GM18519 (cell line): ENCODE measurements at regions not wholly inside any gene's neighbourhood (a gene's known extent, or its start where the extent isn't known, plus 50 kb on each side); places are given as distances from the start of the nearest gene placed in this dataset.
"Not testable (repeated sequence)": the region's sequence is repeated elsewhere in the genome, so short reads cannot be mapped to it uniquely, and the experiment has no call there.

Experiments used
- ATAC-seq: cut with Tn5 transposase; IDR thresholded peaks from one replicate; pipeline ENCODE4 v1.9.1; 2021; ENCODE audit warnings: mild to moderate bottlenecking, moderate library complexity; ENCODE audit not compliant: unreplicated experiment, low FRiP score

DNA sequence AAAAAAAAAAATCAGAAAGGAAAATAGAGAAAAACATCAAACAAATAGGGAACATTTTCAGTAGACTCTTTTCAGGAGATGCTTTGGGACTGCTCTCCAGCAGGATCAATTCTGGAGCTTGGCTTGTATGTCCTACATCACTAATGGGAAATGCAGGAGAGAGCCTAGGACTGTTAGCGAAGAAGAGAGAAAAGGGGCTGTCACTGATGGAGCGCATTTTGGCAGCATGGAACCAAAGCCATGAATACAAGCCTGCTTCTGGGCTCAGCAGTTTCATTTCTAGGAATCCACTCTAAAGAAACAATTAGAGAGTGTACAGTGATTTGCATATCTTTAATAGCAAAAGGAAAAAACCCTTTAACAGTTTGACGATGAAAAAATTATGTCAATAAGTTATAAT is 203.9 kb downstream of the NUFIP1 start:
- ATAC-seq, result no peak

DNA sequence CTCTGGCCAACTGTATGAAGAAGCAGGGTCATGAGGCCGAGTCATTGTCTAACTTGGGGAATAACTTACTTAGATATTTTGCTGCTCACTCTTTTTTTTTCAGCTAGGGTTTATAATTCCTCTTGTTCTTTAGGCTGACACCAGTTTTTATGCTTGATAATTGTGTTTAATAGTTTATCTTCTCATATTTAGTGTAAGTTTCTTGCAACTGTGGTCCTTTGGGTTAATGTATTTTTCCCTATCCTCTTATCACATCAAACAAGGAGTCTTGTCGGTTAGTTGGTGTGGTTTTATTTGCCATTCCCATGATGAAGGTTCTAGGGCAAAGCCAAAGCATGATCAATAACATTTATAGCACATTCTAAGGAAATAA is 204.6 kb downstream of the NUFIP1 start:
- no peak for ATAC-seq

DNA sequence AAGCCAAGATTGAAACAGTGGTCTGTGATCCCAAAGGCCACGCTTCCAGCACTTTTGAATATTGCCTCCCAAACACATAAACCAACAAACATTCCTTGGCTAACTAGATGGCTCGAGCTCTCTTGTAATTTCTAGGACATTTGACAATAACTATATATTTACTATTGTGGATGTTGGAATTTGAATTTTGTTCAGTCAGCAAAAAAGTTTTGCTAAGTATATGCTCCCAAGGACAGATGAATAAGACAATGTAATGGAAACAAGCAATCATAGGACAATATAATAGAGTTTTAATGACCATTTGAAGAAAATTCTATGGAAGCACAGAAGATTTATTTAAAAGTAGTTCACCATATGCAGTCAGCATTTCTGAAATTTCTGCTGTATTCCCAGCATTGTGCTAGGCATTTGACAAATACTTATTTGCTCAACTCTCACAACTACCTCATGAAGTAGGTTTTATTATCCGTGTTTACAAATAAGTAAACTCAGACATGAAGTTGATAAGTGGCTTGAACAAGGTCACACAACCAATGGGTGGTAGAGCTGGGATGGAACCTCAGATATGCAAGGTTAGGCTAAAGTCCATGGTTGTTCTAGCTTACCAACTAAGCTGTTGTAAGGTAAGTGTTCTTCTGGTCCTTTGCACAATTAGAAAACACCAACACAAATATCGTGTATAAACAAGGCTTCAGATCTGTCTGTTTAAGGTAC is 205.1 kb downstream of the NUFIP1 start:
- ATAC-seq, result no peak

DNA sequence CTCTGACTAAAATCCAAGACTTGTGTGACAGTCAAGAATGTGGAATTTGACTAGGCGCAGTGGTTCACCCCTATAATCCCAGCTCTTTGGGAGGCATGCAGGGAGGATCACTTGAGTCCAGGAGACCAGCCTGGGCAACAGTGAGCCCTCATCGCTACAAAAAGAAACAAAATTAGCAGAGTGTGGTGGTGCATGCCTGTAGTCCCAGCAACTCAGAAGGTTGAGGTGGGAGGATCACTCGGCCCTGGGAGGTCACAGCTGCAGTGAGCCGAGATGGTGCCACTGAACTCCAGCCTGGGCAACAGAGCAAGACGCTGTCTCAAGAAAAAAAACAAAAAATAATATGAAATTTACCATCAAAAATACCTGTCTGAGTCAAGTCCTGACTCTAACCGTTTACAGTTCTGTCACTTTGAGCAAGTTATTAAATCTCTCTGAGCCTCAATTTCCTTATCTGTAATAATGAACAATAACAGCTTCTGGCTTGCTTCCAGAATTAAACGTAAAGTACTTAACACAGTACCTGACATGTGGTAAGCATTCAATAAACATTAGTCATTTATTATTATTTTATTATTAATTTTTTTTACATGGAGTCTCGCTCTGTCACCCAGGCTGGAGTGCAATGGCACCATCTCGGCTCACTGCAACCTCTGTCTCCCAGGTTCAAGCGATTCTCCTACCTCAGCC is 204.6 kb upstream of the TSC22D1 start:
- no peak for ATAC-seq

DNA sequence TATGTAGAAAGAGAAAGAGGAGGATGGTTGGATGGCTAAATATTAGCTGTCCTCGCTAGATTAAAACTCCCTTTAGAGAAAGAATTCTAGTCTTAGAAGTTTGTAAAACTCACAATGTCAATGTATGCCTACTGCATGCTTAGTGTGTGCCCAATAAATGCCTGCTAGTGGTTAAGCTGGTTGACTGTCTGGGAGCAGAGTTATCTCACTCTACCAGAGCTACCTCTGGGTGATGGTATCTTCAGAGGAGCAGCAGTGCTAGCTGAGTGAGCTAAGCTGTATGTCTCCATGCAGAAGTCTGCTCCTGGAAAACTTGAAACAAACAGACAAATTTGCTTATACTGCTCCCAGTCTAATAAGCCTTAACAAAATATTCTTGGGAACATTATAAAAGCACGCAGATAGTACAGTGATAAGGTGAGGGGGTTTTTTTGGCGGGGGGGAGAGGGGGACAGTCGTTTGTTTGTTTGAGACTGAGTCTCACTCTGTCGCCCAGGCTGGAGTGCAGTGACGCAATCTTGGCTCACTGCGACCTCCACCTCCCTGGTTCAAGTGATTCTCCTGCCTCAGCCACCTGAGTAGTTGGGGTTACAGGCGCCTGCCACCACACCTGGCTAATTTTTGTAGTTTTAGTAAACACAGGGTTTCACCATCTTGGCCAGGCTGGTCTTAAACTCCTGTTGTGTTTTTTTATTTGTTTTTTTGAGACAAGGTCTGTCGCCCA is 202.8 kb upstream of the TSC22D1 start:
- ATAC-seq, result no peak

DNA sequence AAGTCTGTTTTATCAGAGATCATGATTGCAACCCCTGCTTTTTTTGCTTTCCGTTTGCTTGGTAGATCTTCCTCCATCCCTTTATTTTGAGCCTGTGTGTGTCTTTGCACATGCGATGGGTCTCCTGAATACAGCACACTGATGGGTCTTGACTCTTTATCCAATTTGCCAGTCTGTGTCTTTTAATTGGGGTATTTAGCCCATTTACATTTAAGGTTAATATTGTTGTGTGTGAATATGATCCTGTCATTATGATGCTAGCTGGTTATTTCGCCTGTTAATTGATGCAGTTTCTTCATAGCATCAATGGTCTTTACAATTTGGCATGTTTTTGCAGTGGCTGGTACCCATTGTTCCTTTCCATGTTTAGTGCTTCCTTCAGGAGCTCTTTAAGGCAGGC is 199.2 kb upstream of the TSC22D1 start:
- not testable (repeated sequence) for ATAC-seq

DNA sequence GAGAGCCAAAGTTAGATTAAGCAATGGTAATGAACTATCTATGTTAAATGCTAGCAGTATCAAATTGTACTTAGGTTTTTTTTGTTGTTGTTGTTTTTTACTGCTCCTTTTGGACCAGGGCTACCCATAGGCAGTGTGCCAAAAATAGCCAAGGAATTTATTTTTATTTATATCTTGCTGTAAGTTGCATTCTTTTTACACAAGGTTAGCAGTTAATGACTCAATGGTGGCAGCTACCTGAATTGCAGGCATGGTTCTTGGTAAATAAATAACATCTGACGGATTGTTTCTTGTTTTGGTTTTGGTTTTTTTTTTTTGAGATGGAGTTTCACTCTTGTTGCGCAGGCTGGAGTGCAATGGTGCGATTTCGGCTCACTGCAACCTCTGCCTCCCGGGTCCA is 194.8 kb upstream of the TSC22D1 start:
- no peak for ATAC-seq

DNA sequence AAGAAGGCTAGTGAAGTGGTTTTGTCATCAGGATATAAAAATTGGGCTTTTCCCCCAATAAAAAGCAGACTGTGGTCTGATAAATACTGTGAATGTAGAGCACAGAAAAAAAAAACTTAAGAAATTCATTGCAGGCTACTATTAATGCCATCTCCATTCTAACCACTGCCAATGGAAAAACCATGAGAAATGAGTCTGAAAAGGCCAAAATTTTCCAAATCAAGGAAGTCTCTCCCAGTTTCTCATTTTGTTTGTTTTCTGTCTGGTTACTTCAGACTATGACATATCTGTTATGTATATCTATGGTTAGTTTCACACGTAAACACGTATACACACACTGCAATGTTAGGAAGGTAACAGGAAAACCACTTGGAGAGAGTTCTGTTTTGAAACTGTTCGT is 193.6 kb upstream of the TSC22D1 start:
- no peak for ATAC-seq

DNA sequence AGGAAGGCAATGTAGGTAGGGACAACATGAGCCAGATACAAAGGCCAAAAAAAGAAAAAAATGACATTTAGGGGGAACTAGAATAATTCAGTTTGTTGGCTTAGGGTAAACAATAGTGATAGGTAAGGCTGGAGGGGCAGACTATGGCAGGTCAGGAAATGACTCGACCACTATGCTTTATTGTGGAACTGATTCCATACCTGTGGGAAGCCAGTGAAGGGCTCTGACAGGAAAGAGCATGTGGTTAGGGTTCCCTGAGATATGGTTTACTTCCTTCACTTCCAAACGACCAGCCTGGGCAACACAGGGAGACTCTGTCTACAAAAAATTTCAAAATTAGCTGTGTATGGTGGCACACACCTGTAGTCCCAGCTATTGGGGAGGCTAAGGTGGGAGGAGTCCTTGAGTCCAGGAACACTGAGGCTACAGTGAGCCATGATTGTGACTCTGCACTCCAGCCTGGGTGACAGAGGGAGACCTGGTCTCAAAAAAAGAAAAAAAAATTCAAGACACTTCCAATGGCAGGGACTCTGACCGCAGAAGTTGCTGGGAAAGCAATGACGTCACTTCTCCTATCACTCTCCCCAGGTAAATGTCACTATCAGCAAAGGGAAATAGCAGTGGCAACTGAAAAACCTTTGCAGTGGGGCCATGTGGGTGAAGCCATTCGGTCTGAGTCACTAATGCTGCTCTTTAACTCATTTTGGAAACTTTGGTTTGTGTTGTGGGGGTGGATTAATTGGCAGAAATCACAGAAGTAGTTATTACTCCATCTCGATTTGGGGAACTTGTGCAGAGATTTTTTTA is 192.8 kb upstream of the TSC22D1 start:
- ATAC-seq, result no peak

DNA sequence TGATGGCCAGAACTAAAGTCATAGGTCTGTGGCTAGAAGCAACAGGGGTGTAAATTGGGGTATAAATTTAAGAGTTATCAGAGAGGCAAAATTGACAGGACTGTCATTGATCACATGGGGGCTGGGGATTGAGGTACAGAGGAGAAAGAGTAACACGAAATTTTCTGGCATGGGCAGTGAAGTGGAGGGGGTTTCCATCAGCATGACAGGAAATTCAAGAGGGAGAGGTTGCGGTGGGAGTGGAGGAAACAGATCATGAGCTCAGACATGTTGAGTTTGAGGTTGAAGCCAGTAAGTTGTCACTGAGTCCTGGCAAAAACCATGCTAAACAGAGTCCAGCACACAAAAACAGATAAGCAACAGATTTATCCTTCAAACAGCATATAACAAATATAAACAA is 192.1 kb upstream of the TSC22D1 start:
- no peak for ATAC-seq

DNA sequence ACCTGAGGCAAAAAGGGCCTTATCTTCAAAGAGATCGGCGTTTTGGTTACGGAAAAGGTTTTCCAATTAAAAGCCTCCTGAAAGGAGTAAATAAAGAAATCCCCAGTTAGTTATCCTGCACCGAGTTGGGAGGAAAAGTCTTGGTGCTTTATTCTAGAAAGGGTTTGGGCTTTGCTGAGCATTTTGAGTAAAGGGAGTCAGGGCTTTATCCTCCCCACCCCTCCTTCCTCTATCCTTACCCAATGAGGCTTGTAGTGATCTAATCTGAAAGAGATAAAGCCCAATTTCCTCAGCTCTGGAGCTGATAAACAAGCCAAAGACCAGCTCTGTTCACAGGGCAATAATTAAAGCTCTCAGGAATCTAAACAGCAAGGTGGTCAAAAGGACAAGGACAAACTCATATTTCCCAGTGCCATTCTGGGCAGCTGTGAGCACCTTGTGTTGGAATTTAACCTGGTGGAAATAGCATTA is 188.9 kb upstream of the TSC22D1 start:
- no peak for ATAC-seq

DNA sequence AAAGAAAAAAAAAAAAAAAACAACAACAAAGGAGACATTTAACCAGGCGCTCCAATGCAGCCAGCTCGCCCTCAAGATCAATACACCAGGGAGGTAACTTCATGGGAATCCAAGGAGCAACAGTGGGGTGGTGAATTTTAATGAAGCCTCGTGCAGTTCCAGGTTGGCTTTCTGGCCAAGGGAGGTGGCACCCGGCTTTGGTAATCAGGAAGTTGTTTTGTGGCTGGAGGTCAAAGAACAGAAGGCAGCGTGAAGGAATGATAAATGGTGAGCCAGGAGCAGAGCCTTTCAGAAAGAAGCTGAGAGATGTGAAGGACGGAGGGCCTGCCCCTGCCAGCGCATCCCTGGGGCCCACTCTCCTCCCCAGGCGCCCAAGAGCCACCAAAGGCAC is 188.2 kb upstream of the TSC22D1 start:
- no peak for ATAC-seq

DNA sequence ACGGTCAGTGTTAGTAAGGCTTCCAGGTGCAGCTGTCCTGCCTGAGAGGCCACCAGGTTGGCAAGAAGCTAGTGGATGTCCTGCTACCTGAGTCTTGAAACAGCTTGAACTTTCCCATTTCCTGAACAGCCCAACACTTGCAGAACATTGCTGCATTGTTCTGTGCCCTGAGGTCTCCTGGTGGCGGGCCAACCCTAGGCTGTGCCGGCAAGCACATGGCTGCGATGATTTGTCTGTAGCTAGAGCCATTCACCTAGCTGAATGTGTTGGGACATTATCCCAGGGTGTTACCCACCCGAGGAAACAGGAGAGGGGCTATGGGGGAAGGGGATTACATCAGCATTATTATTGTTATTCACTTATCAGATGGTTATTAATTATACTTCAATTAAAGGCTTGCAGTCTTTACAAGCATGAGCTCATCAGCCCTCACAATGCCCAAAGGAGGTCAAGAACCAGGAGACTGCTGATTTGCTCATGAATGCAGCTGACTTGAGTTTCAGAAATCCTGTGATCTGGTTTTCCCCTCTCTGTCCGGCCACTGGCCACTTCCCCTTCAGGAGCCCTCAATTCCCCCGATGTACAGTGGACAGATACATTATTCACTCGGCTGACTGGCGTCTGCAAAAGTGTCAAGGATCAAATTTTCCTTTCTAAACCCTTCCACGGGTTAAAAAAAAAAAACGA is 187.6 kb upstream of the TSC22D1 start:
- no peak for ATAC-seq

DNA sequence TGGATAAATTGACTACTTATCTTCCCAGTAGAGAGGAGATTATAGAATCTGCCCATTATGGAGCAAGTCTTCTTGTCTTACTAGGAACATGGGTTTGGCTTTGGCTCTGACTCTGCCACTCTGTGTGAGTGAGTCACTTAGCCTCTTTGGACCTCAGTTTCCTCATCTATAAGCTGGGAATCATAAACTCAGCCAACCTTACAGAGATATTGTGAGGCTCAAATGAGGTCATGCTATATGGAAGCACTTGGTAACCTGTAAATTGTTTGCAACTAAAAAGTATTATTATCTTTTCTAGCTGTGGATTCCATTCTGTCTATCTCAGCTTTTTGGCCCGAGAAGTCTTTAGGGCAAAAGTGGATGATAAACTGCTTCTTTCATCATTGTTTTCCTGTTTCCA is 186.8 kb upstream of the TSC22D1 start:
- no peak for ATAC-seq

DNA sequence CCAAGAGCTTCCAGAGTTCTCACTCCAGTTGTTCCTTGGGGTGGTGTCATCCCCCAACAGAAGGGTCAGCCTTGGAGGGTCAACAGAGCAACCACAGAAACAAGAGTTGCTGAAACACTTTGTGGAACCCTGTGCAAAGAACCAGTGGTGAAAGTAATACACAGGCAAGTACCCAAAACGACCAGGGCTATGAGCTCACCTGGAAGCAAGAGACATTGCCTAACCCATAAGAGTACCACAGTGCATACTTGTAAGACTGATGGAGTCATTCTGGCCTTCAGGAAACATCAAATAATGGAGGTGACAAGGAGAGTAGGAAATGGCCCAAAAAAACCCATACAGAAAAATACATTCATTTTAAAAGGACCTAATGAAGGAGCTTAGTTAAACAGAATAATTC is 184.3 kb upstream of the TSC22D1 start:
- no peak for ATAC-seq

DNA sequence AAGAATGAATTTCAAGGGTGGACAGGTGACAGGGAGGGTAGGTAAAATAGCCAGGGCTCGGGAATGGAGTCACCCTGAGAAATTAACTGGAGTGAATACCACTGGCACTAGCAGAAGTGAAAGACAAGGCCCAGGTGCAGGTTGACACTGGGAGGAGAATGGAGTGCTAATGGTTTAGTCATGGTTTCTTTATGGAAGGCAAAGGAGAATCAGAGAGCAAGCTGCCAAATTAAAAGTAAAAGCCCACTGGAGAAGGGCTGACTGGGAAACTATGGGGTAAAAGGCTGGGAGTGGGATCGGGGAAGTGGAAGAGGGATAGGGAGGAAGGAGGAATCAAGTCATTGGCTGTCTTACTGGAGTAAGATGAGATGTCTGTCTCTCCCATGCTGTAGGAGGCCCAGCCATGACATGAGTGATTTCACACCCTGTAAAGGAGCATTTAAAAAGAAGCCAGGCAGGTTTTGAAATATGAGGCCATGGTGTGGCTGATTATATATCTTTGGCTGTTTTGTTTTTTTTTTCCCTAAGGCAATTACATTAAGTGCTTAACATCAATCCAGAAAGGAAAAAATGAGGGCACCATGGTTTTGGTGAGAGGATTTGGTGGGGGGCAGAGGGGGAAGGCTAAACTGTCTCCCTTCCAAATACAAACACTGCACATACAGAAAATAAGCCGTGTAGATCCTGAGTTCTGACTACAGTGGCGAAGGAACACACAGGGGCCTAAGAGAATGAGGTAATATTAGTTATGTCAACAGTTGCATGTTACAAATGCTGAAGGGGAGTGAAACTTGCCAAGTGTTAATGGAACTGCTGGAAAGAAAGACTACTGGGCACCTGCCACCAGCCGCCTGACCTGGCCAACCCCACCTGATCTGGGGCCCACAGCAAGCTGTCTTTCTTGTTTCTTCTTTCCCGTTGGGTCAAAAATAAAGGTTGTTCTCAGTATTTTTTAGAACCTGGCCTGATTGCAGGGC is 183.5 kb upstream of the TSC22D1 start:
- ATAC-seq, result no peak

DNA sequence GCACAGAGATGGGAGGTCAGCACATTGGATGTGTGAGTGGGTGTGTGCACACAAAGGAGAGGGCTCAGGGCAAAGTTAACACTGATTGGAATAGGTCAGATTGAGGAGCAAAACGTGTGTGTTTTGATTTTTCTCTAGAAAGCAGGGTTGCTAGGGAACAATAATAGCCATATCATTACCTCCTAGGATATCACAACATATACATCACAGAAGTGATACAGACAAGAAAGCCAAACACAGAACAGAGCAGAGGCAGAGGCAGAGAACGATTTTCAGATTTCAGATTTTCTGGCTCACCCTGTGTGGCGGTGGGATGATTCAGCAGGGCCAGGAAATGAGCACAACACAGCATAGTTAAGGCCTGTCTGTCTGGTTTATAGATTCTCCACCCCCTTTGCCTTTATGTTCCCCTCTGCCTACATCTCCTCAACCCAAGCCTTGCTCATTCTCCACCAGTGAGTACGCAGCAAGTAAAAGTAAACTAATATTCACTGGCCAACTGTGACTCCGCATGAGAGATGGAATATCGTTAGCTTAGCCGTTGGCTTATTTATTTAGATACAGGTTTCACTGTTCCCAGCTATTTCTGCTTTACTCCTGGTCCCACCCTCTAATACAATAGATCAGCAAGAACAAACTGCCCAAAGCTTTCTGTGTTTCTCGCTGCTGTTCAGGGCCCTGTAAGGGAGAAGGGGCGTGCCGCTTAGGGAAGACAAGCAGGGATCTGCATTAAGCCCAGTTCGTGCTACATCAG is 182.7 kb upstream of the TSC22D1 start:
- ATAC-seq, result no peak

DNA sequence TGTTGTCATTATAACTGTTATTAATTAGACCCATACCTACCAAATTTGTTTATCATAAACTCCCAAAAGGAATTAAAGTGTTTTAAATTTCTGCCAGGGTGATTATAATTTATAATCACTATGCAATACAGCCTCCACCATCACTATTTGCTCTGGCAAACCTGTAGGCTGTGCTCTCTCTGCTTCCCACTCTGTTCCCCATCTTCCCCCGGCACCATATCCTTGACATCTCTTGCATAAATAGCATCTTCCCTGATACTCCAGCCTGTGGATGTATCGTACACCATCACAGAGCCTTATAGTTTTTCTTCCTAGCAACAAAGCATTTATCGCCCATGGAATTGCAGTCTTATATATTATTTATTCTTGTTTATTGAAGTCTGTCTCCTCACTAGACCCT is 181.5 kb upstream of the TSC22D1 start:
- ATAC-seq, result no peak
